Tibial nerve (tissue), 3 donors: ENCODE measurements at regions not wholly inside any gene's neighbourhood (a gene's known extent, or its start where the extent isn't known, plus 50 kb on each side); places are given as distances from the start of the nearest gene placed in this dataset.

ENCODE experiments used
- CTCF ChIP-seq, 5 experiments: fragments of 200-600 bp in 3 of 5; fragments of 450-650 bp in 2 of 5; sonication (generic) in 3 of 5; IDR thresholded peaks; one replicate each; pipeline ENCODE4 v1.5.1; 2016 to 2019; ENCODE audit warnings: antibody characterized with exemption in 5 of 5, mild to moderate bottlenecking in 3 of 5, moderate library complexity in 2 of 5
- POLR2A ChIP-seq, 2 donors: fragments of 450-650 bp; IDR thresholded peaks; one replicate each; pipeline ENCODE4 v1.6.1; 2017; ENCODE audit warnings: antibody characterized with exemption in 2 of 2, mild to moderate bottlenecking in 2 of 2, moderate library complexity in 2 of 2

- TF ChIP-seq CTCF (IDR thresholded peaks at IDR 0.05) (no peak), POLR2A (IDR thresholded peaks at IDR 0.05) (no peak)
Measured at GRCh38 chr12:108052260-108052659, 76.8 kb upstream of the WSCD2 start.
